SU-DHL-6 (cell line): ENCODE measurements at regions not wholly inside any gene's neighbourhood (a gene's known extent, or its start where the extent isn't known, plus 50 kb on each side); places are given as distances from the start of the nearest gene placed in this dataset.

ENCODE experiments used
- H2AFZ ChIP-seq: fragments of 200-600 bp; sonication (generic); 2 replicates; pipeline ENCODE4 v1.6.1; 2014; ENCODE audit warnings: low read depth, mild to moderate bottlenecking, moderate library complexity, mixed read lengths, antibody characterized with exemption, low read length; ENCODE audit not compliant: severe bottlenecking
- H3F3A ChIP-seq: fragments of 200-600 bp; shearing (Covaris generic); 2 replicates; pipeline ENCODE4 v1.6.0; 2016; ENCODE audit warnings: antibody characterized with exemption, mild to moderate bottlenecking; ENCODE audit not compliant: insufficient read depth
- H3K27ac ChIP-seq: fragments of 200-600 bp; sonication (generic); 2 replicates; pipeline ENCODE4 v1.5.1; 2016; ENCODE audit warnings: low read depth, mild to moderate bottlenecking, low read length, moderate library complexity, mixed read lengths
- H3K27me3 ChIP-seq: fragments of 200-600 bp; sonication (generic), shearing (Covaris generic); 2 replicates; pipeline ENCODE4 v1.6.0; 2014; ENCODE audit warnings: mild to moderate bottlenecking, low read length
- H3K36me3 ChIP-seq: fragments of 200-600 bp; sonication (generic); 2 replicates; pipeline ENCODE4 v1.6.1; 2014; ENCODE audit warnings: mild to moderate bottlenecking, low read length, mixed read lengths
- H3K4me2 ChIP-seq: fragments of 300-600, 200-600 bp; shearing (Covaris generic), sonication (generic); 2 replicates; pipeline ENCODE4 v1.6.0; 2014; ENCODE audit warnings: low read length, low read depth, mild to moderate bottlenecking; ENCODE audit not compliant: poor library complexity, severe bottlenecking
- H3K4me3 ChIP-seq: fragments of 200-600 bp; sonication (generic); 2 replicates; pipeline ENCODE4 v1.5.1; 2014; ENCODE audit warnings: antibody characterized with exemption, low read length, mild to moderate bottlenecking, mixed read lengths; ENCODE audit not compliant: insufficient read depth, poor library complexity, severe bottlenecking
- H3K79me2 ChIP-seq: fragments of 200-600 bp; sonication (generic); 2 replicates; pipeline ENCODE4 v1.6.1; 2014; ENCODE audit warnings: mild to moderate bottlenecking, low read length, moderate library complexity; ENCODE audit not compliant: insufficient read depth
- H3K9ac ChIP-seq: fragments of 200-600 bp; sonication (generic); 2 replicates; pipeline ENCODE4 v1.7.0; 2014; ENCODE audit warnings: mild to moderate bottlenecking, low read length
- H3K9me2 ChIP-seq: fragments of 200-600 bp; sonication (generic); replicated peaks from 2 replicates; pipeline ENCODE4 v1.6.1; 2014; ENCODE audit warnings: low read length; ENCODE audit not compliant: insufficient read depth
- H3K9me3 ChIP-seq: fragments of 200-600 bp; sonication (generic); 2 replicates; pipeline ENCODE4 v1.6.1; 2014; ENCODE audit warnings: low read length, mixed read lengths; ENCODE audit not compliant: insufficient read depth
- H4K20me1 ChIP-seq: fragments of 200-600 bp; sonication (generic); 2 replicates; pipeline ENCODE4 v1.6.1; 2014; ENCODE audit warnings: low read depth, mild to moderate bottlenecking, antibody characterized with exemption, low read length, moderate library complexity, mixed read lengths
- CTCF ChIP-seq: fragments of 200-600 bp; sonication (generic); IDR thresholded peaks from one replicate; pipeline ENCODE4 v1.5.1; 2017; ENCODE audit warnings: antibody characterized with exemption, mild to moderate bottlenecking, low read length, moderate library complexity; ENCODE audit not compliant: insufficient read depth, poor library complexity, severe bottlenecking
- EZH2phosphoT487 ChIP-seq: fragments of 200-600 bp; sonication (generic), shearing (Covaris generic); conservative IDR thresholded peaks from 2 replicates; pipeline ENCODE4 v1.6.1; 2018; ENCODE audit warnings: mild to moderate bottlenecking, antibody characterized with exemption, low read length, moderate library complexity, mixed read lengths

GRCh38 chr21:24881506-24881905 lies 725.8 kb downstream of the MRPL39 start:
- Histone ChIP-seq H3K79me2 (no peaks in the 10 kb centered on the region), H3K9me2 (no peaks in the 10 kb centered on the region), H2AFZ (no peak overlapping the region), H3K9me3 (peaks cover 10% of the 10 kb centered on the region; the same call in 1 of the 2 replicates), H3K4me3 (no peak overlapping the region), H3K27me3 (no peaks in the 10 kb centered on the region), H3F3A (no peaks in the 10 kb centered on the region), H3K27ac (no peak overlapping the region), H3K4me2 (no peak overlapping the region), H4K20me1 (no peaks in the 10 kb centered on the region), H3K36me3 (no peaks in the 10 kb centered on the region), H3K9ac (no peak overlapping the region)
- no peak for TF ChIP-seq CTCF
- TF ChIP-seq EZH2phosphoT487: no peak

GRCh38 chr21:24870633-24871032 lies 736.6 kb downstream of the MRPL39 start:
- Histone ChIP-seq H3K9me3 (no peaks in the 10 kb centered on the region), H3K4me3 (no peak overlapping the region), H3K36me3 (peaks cover 3% of the 10 kb centered on the region; the same call in 1 of the 2 replicates), H3K9me2 (no peaks in the 10 kb centered on the region), H3K79me2 (no peaks in the 10 kb centered on the region), H3K9ac (no peak overlapping the region), H4K20me1 (no peaks in the 10 kb centered on the region), H3F3A (no peaks in the 10 kb centered on the region), H3K27me3 (no peaks in the 10 kb centered on the region), H3K4me2 (no peak overlapping the region), H2AFZ (no peak overlapping the region), H3K27ac (no peak overlapping the region)
- TF ChIP-seq EZH2phosphoT487 (no peak), CTCF (no peak)

GRCh38 chr21:24869862-24870261 lies 737.4 kb downstream of the MRPL39 start:
- H3K9me3 ChIP-seq: no peaks in the 10 kb centered on the region
- no peak for TF ChIP-seq EZH2phosphoT487
- TF ChIP-seq CTCF: no peak

More at GRCh38 chr21:24869862-24870261, 737.4 kb downstream of the MRPL39 start:
- Histone ChIP-seq H4K20me1 (no peaks in the 10 kb centered on the region), H3F3A (no peaks in the 10 kb centered on the region), H3K79me2 (no peaks in the 10 kb centered on the region), H3K4me3 (no peak overlapping the region), H2AFZ (no peak overlapping the region), H3K27ac (no peak overlapping the region), H3K9ac (no peak overlapping the region), H3K4me2 (no peak overlapping the region), H3K36me3 (peaks cover 3% of the 10 kb centered on the region; the same call in 1 of the 2 replicates), H3K9me2 (no peaks in the 10 kb centered on the region), H3K27me3 (no peaks in the 10 kb centered on the region)
